ENCODE measurements at regions not wholly inside any gene's neighbourhood (a gene's known extent, or its start where the extent isn't known, plus 50 kb on each side); places are given as distances from the start of the nearest gene placed in this dataset.
A peak's percentile ranks its signal among the peaks of the same experiment; 100 is the strongest.
"Not testable (repeated sequence)": the region's sequence is repeated elsewhere in the genome, so short reads cannot be mapped to it uniquely, and the experiment has no call there.

- peak; percentile 67 for DNase-seq
- H3K4me1 Mint-ChIP-seq (ENCODE audit: low read depth): peaks cover 27% of the 10 kb centered on the region
- peak overlapping the region; percentile 73 for H3K27ac Mint-ChIP-seq
- H3K27me3 Mint-ChIP-seq (ENCODE audit: insufficient read depth): no peaks in the 10 kb centered on the region
- H3K36me3 Mint-ChIP-seq (ENCODE audit: low read depth): no peaks in the 10 kb centered on the region; the same call in 1 of the 2 replicates
- TF ChIP-seq, protein P1, sequence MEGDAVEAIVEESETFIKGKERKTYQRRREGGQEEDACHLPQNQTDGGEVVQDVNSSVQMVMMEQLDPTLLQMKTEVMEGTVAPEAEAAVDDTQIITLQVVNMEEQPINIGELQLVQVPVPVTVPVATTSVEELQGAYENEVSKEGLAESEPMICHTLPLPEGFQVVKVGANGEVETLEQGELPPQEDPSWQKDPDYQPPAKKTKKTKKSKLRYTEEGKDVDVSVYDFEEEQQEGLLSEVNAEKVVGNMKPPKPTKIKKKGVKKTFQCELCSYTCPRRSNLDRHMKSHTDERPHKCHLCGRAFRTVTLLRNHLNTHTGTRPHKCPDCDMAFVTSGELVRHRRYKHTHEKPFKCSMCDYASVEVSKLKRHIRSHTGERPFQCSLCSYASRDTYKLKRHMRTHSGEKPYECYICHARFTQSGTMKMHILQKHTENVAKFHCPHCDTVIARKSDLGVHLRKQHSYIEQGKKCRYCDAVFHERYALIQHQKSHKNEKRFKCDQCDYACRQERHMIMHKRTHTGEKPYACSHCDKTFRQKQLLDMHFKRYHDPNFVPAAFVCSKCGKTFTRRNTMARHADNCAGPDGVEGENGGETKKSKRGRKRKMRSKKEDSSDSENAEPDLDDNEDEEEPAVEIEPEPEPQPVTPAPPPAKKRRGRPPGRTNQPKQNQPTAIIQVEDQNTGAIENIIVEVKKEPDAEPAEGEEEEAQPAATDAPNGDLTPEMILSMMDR (IDR thresholded peaks at IDR 0.05): no peak
- no peaks in the 10 kb centered on the region for H3K9me3 Mint-ChIP-seq
- no peak overlapping the region for H3K4me3 Mint-ChIP-seq
These were observed 63.2 kb upstream of the FIBIN start for GRCh38 chr11:26930518-26931247.

DNA sequence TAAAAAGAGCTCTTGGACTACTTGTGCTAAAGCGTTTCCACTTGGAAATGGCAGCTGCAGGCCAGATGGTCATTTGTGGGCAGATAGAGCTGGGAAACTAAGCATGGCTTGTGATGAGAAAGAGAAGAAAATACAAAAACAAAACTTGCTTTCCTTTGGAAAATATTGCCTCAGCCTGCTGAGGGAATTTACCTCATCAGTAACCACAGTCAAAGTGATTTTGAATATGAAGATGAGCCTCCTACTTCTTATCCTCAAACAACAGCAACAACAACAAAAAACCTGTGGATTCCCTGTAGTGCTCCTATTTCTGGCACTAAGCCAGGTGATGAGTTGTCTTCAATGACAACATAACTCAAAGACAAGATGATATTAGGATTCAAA is 62.7 kb upstream of the FIBIN start:
- no peak overlapping the region for H3K4me3 Mint-ChIP-seq
- H3K4me1 Mint-ChIP-seq (ENCODE audit: low read depth): peaks cover 27% of the 10 kb centered on the region
- peak; percentile 20 for DNase-seq
- no peaks in the 10 kb centered on the region for H3K27me3 Mint-ChIP-seq (ENCODE audit: insufficient read depth)
- no peaks in the 10 kb centered on the region; the same call in 1 of the 2 replicates for H3K36me3 Mint-ChIP-seq (ENCODE audit: low read depth)
- TF ChIP-seq, protein P1 (IDR thresholded peaks at IDR 0.05): no peak
- H3K27ac Mint-ChIP-seq: peak overlapping the region; percentile 73
- H3K9me3 Mint-ChIP-seq: no peaks in the 10 kb centered on the region

DNA sequence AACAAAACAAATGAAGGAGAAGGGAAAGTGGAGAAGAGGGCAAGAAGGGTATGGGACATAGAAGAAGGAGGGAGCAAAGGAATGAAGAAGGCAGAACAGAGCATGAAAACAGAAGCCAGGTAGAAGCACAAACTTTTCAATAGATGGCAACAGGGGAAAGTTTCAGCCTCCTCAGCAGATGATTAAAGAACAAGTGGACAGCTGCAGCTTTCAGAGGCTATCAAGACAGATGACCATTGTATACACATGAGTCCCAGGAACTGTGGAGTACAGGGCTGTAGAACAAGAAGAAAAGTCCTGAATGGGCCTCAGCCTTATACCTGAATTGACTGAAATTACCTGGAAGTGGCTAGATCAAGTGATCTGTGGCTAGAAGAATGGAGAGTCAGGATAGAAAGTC is 62.0 kb upstream of the FIBIN start:
- H3K4me3 Mint-ChIP-seq: no peak overlapping the region
- H3K27me3 Mint-ChIP-seq (ENCODE audit: insufficient read depth): no peaks in the 10 kb centered on the region
- TF ChIP-seq, protein P1 (IDR thresholded peaks at IDR 0.05): no peak
- H3K36me3 Mint-ChIP-seq (ENCODE audit: low read depth): no peaks in the 10 kb centered on the region; the same call in 1 of the 2 replicates
- H3K9me3 Mint-ChIP-seq: no peaks in the 10 kb centered on the region
- H3K27ac Mint-ChIP-seq: no peak overlapping the region
- peaks cover 27% of the 10 kb centered on the region for H3K4me1 Mint-ChIP-seq (ENCODE audit: low read depth)
- no peak for DNase-seq

DNA sequence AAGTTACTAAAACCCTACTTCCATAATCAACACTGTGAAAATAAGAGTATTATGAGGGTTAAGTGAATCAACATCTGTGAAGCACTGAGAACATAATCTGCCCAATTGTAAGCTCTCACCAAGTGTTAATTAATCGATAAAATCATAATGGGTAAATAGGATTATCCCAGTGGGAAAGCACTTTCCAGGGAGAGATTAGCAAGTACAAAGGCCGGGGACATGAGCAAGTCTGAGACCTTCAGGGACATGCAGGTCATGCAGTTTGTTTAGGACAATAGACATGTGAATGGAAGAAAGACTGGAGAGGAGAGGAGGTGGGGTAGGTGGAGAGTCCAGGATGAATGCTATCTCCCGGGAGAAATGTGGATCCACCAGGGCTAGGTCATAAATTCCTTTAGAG is 57.8 kb upstream of the FIBIN start:
- Mint-ChIP-seq H3K4me1 (ENCODE audit: low read depth) (peaks cover 10% of the 10 kb centered on the region), H3K27me3 (ENCODE audit: insufficient read depth) (no peaks in the 10 kb centered on the region), H3K4me3 (no peak overlapping the region), H3K27ac (no peak overlapping the region), H3K36me3 (ENCODE audit: low read depth) (peaks cover 5% of the 10 kb centered on the region; the same call in 1 of the 2 replicates), H3K9me3 (no peaks in the 10 kb centered on the region)
- TF ChIP-seq, protein P1 (IDR thresholded peaks at IDR 0.05): no peak
- DNase-seq: no peak

- Mint-ChIP-seq H3K36me3 (ENCODE audit: low read depth) (peaks cover 12% of the 10 kb centered on the region), H3K27me3 (ENCODE audit: insufficient read depth) (no peaks in the 10 kb centered on the region), H3K27ac (no peak overlapping the region), H3K4me3 (no peak overlapping the region), H3K4me1 (ENCODE audit: low read depth) (no peaks in the 10 kb centered on the region), H3K9me3 (no peaks in the 10 kb centered on the region)
- TF ChIP-seq, protein P1 (IDR thresholded peaks at IDR 0.05): no peak
- DNase-seq: no peak
These were observed 56.5 kb upstream of the FIBIN start for GRCh38 chr11:26937386-26937785.

- Mint-ChIP-seq H3K36me3 (ENCODE audit: low read depth) (peaks cover 12% of the 10 kb centered on the region), H3K4me1 (ENCODE audit: low read depth) (peaks cover 20% of the 10 kb centered on the region)
- H3K27me3 Mint-ChIP-seq (ENCODE audit: insufficient read depth); H3K4me3 Mint-ChIP-seq; DNase-seq; H3K9me3 Mint-ChIP-seq; H3K27ac Mint-ChIP-seq: not testable (repeated sequence)
These were observed 53.4 kb upstream of the FIBIN start for GRCh38 chr11:26940501-26940900.
